DND-41 (cell line): ENCODE measurements at regions not wholly inside any gene's neighbourhood (a gene's known extent, or its start where the extent isn't known, plus 50 kb on each side); places are given as distances from the start of the nearest gene placed in this dataset.

ENCODE experiments used
- CTCF ChIP-seq: IDR thresholded peaks from 2 replicates; pipeline ENCODE4 v1.5.1; 2012; ENCODE audit warnings: borderline replicate concordance, low read length, moderate library complexity, mild to moderate bottlenecking; ENCODE audit not compliant: poor library complexity, severe bottlenecking; ENCODE audit errors: extremely low read depth
- EZH2 ChIP-seq: IDR thresholded peaks from 3 replicates; pipeline ENCODE4 v1.6.1; 2012; ENCODE audit warnings: borderline replicate concordance, low read depth, mild to moderate bottlenecking, moderate library complexity, low read length, inconsistent platforms; ENCODE audit not compliant: severe bottlenecking

- TF ChIP-seq CTCF (no peak), EZH2 (no peak)
Measured at GRCh38 chr1:172949096-172949495, 101.6 kb downstream of the TNFSF18 start.
